Neural progenitor cell (in vitro differentiated cells): ENCODE measurements at regions not wholly inside any gene's neighbourhood (a gene's known extent, or its start where the extent isn't known, plus 50 kb on each side); places are given as distances from the start of the nearest gene placed in this dataset.

Source experiments
- DNase-seq: peaks from one replicate; pipeline ENCODE4 v3.0.0-alpha.2; 2016; ENCODE audit warnings: low spot score
- H2AFZ ChIP-seq: fragments of 200-600 bp; sonication (generic); replicated peaks from 2 replicates; pipeline ENCODE4 v1.6.1; 2016; ENCODE audit warnings: antibody characterized with exemption
- H3F3A ChIP-seq: fragments of 200-600 bp; sonication (generic); 2 replicates; pipeline ENCODE4 v1.6.1; 2016; ENCODE audit warnings: antibody characterized with exemption, low read depth
- H3K27ac ChIP-seq: fragments of 200-600 bp; sonication (generic); 2 replicates; pipeline ENCODE4 v1.5.1; 2016; ENCODE audit warnings: mild to moderate bottlenecking
- H3K27me3 ChIP-seq: fragments of 200-600 bp; sonication (generic); 2 replicates; pipeline ENCODE4 v1.6.1; 2016; ENCODE audit warnings: mild to moderate bottlenecking, moderate library complexity
- H3K36me3 ChIP-seq: fragments of 200-600 bp; sonication (generic); 2 replicates; pipeline ENCODE4 v1.5.1; 2016
- H3K4me1 ChIP-seq: fragments of 200-600 bp; sonication (generic); 2 replicates; pipeline ENCODE4 v1.6.1; 2016; ENCODE audit warnings: mixed run types
- H3K4me2 ChIP-seq: fragments of 200-600 bp; sonication (generic); 2 replicates; pipeline ENCODE4 v1.6.1; 2016
- H3K4me3 ChIP-seq: fragments of 200-600 bp; sonication (generic); 2 replicates; pipeline ENCODE4 v1.5.1; 2016
- H3K79me2 ChIP-seq: fragments of 200-600 bp; sonication (generic); 2 replicates; pipeline ENCODE4 v1.6.1; 2016; ENCODE audit warnings: low read depth
- H3K9ac ChIP-seq: fragments of 200-600 bp; sonication (generic); 2 replicates; pipeline ENCODE4 v1.6.1; 2016
- H3K9me3 ChIP-seq: fragments of 200-600 bp; sonication (generic); 2 replicates; pipeline ENCODE4 v1.5.1; 2016; ENCODE audit warnings: low read depth
- H4K20me1 ChIP-seq: fragments of 200-600 bp; sonication (generic); 2 replicates; pipeline ENCODE4 v1.6.1; 2016; ENCODE audit warnings: low read depth
- H3K27ac Mint-ChIP-seq: 3 replicates; pipeline ENCODE4 v1.8.0; 2021; ENCODE audit warnings: mixed read lengths
- H3K27me3 Mint-ChIP-seq: 2 replicates; pipeline ENCODE4 v1.8.0; 2022; ENCODE audit warnings: low read depth, mild to moderate bottlenecking, inconsistent platforms, moderate library complexity, mixed read lengths; ENCODE audit not compliant: insufficient read depth
- H3K36me3 Mint-ChIP-seq: 3 replicates; pipeline ENCODE4 v1.8.0; 2021; ENCODE audit warnings: mixed read lengths
- H3K4me1 Mint-ChIP-seq: 3 replicates; pipeline ENCODE4 v1.8.0; 2021; ENCODE audit warnings: mixed read lengths
- H3K4me3 Mint-ChIP-seq: 3 replicates; pipeline ENCODE4 v1.8.0; 2021; ENCODE audit warnings: mild to moderate bottlenecking, moderate library complexity, mixed read lengths
- H3K9me3 Mint-ChIP-seq: 3 replicates; pipeline ENCODE4 v1.8.0; 2020; ENCODE audit warnings: mixed read lengths
- EZH2 ChIP-seq: fragments of 200-600 bp; sonication (generic); IDR thresholded peaks from 2 replicates; pipeline ENCODE4 v1.6.1; 2017; ENCODE audit warnings: antibody characterized with exemption, mild to moderate bottlenecking, moderate library complexity
- EZH2phosphoT487 ChIP-seq: fragments of 200-600 bp; sonication (generic); IDR thresholded peaks from 2 replicates; pipeline ENCODE4 v1.6.1; 2017; ENCODE audit warnings: antibody characterized with exemption
- TF ChIP-seq, protein P1 (sequence below): fragments of 200-600 bp; sonication (generic); IDR thresholded peaks from 2 replicates; pipeline ENCODE4 v1.5.1; 2017; ENCODE audit warnings: antibody characterized with exemption, mild to moderate bottlenecking

DNA sequence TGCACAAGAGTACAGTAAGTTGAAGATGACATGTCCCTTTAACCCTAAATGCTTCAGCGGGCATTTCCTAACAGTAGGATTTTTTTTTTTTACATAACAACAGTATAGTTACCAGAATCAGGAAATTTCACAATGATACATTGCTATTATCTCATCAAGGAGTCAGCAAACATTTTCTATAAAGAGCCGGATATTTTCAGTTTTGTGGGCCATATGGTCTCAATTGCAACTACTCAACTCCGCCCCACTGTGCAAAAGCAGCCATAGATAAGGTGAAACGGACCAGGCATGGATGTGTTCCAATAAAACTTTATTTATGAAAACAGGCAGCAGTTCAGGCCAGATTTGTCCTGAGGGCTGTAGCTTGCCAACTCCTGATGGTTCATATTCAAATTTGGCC, 130.6 kb downstream of the SMAD6 start:
- no peaks in the 10 kb centered on the region for H3K27me3 ChIP-seq
- Mint-ChIP-seq H3K4me3 (no peak overlapping the region), H3K27ac (no peak overlapping the region), H3K9me3 (no peaks in the 10 kb centered on the region), H3K4me1 (peaks cover 9% of the 10 kb centered on the region), H3K36me3 (no peaks in the 10 kb centered on the region), H3K27me3 (peaks cover 4% of the 10 kb centered on the region)
- H2AFZ ChIP-seq = no peak overlapping the region
- H3K36me3 ChIP-seq = no peaks in the 10 kb centered on the region
- no peaks in the 10 kb centered on the region for H4K20me1 ChIP-seq
- no peaks in the 10 kb centered on the region for H3K79me2 ChIP-seq
- H3K4me1 ChIP-seq = peaks cover 14% of the 10 kb centered on the region
- no peak for DNase-seq
- no peak overlapping the region for H3K4me2 ChIP-seq
- no peak overlapping the region for H3K27ac ChIP-seq
- H3F3A ChIP-seq = peaks cover 36% of the 10 kb centered on the region
- H3K9ac ChIP-seq = no peak overlapping the region
- TF ChIP-seq EZH2phosphoT487 (no peak), EZH2 (no peak)
- TF ChIP-seq, protein P1, sequence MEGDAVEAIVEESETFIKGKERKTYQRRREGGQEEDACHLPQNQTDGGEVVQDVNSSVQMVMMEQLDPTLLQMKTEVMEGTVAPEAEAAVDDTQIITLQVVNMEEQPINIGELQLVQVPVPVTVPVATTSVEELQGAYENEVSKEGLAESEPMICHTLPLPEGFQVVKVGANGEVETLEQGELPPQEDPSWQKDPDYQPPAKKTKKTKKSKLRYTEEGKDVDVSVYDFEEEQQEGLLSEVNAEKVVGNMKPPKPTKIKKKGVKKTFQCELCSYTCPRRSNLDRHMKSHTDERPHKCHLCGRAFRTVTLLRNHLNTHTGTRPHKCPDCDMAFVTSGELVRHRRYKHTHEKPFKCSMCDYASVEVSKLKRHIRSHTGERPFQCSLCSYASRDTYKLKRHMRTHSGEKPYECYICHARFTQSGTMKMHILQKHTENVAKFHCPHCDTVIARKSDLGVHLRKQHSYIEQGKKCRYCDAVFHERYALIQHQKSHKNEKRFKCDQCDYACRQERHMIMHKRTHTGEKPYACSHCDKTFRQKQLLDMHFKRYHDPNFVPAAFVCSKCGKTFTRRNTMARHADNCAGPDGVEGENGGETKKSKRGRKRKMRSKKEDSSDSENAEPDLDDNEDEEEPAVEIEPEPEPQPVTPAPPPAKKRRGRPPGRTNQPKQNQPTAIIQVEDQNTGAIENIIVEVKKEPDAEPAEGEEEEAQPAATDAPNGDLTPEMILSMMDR = no peak
- H3K4me3 ChIP-seq = no peak overlapping the region
- H3K9me3 ChIP-seq = no peaks in the 10 kb centered on the region

DNA sequence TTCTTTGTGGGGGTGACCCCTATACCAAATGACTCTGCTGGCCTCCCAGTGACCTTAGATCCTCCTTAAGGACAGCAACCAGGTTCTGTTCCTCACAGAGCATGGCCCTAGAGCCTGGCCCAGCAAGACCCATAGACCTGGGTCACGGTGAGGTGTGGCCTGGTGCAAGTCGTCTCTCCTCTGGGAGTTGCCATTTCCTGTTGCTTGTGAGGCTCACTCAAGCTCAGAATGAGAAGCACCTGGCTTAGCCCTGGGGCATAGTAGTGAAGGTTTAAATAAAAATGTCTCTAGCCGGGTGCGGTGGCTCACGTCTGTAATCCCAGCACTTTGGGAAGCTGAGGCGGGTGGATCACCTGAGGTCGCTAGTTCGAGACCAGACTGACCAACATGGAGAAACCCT, 131.3 kb downstream of the SMAD6 start:
- H3K9me3 Mint-ChIP-seq = no peaks in the 10 kb centered on the region
- Histone ChIP-seq H3K9me3 (no peaks in the 10 kb centered on the region), H3K4me1 (peaks cover 16% of the 10 kb centered on the region), H3K79me2 (no peaks in the 10 kb centered on the region), H3K4me3 (no peak overlapping the region), H3K9ac (no peak overlapping the region), H3K4me2 (no peak overlapping the region), H3K27me3 (no peaks in the 10 kb centered on the region), H2AFZ (no peak overlapping the region), H3K36me3 (no peaks in the 10 kb centered on the region), H4K20me1 (no peaks in the 10 kb centered on the region), H3K27ac (no peak overlapping the region), H3F3A (peaks cover 36% of the 10 kb centered on the region)
- peaks cover 9% of the 10 kb centered on the region for H3K4me1 Mint-ChIP-seq
- no peaks in the 10 kb centered on the region for H3K36me3 Mint-ChIP-seq
- TF ChIP-seq, protein P1 = no peak
- TF ChIP-seq EZH2 (no peak), EZH2phosphoT487 (no peak)
- no peak overlapping the region for H3K27ac Mint-ChIP-seq
- H3K27me3 Mint-ChIP-seq = peaks cover 6% of the 10 kb centered on the region
- H3K4me3 Mint-ChIP-seq = no peak overlapping the region
- no peak for DNase-seq

DNA sequence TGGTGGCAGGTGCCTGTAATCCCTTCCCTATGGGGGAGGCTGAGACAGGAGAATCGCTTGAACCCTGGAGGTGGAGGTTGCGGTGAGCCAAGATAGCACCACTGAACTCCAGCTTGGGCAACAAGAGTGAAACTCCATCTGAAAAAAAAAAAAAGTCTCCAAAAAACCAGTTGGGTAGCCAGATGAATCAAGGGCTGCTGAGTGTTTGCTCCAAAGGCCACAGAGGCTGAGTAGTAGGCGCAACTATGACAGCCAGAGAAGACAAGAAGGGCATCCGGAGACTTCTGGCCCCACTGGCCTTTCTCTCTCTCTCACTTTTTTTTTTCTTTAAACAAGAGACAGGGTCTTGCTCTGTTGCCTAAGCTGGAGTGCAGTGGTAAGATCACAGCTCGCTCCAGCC, 131.8 kb downstream of the SMAD6 start:
- Histone ChIP-seq H2AFZ (no peak overlapping the region), H3K27me3 (no peaks in the 10 kb centered on the region), H3K9me3 (no peaks in the 10 kb centered on the region), H4K20me1 (no peaks in the 10 kb centered on the region), H3K4me1 (peaks cover 19% of the 10 kb centered on the region), H3K9ac (no peak overlapping the region), H3F3A (peaks cover 36% of the 10 kb centered on the region), H3K27ac (no peak overlapping the region), H3K4me2 (no peak overlapping the region), H3K4me3 (no peak overlapping the region), H3K36me3 (no peaks in the 10 kb centered on the region), H3K79me2 (no peaks in the 10 kb centered on the region)
- Mint-ChIP-seq H3K9me3 (no peaks in the 10 kb centered on the region), H3K4me3 (no peak overlapping the region), H3K27ac (no peak overlapping the region), H3K4me1 (peaks cover 9% of the 10 kb centered on the region), H3K36me3 (no peaks in the 10 kb centered on the region), H3K27me3 (peaks cover 6% of the 10 kb centered on the region)
- DNase-seq = no peak
- TF ChIP-seq, protein P1 = no peak
- TF ChIP-seq EZH2 = no peak
- no peak for TF ChIP-seq EZH2phosphoT487
